HG02973 (cell line): ENCODE measurements at regions not wholly inside any gene's neighbourhood (a gene's known extent, or its start where the extent isn't known, plus 50 kb on each side); places are given as distances from the start of the nearest gene placed in this dataset.

ENCODE experiments used
- ATAC-seq: cut with Tn5 transposase; IDR thresholded peaks from one replicate; pipeline ENCODE4 v1.9.1; 2021; ENCODE audit warnings: moderate library complexity; ENCODE audit not compliant: unreplicated experiment

GRCh38 chr5:89513299-89514044 lies 630.5 kb upstream of the MEF2C start:
- no peak for ATAC-seq

GRCh38 chr5:89504051-89504450 lies 621.1 kb upstream of the MEF2C start:
- no peak for ATAC-seq

DNA sequence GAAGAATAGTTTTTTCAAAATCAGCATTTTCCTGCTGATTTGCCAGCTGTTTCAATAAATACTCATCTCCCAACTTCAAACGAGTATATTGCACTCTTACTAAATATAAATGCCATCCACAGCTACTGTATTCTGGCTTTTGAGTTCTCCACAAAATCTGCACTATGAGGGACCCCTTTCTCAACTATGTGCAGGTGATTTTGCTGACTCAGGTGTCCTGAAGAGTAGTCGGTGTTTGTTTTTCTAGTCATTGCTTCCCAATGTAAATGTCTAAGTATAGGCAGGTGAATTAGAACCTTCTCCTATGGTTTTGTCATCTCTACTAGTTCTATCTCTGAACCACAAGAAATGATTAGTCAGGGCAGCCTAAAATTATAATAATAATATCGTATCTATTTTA lies 616.8 kb upstream of the MEF2C start:
- no peak for ATAC-seq

DNA sequence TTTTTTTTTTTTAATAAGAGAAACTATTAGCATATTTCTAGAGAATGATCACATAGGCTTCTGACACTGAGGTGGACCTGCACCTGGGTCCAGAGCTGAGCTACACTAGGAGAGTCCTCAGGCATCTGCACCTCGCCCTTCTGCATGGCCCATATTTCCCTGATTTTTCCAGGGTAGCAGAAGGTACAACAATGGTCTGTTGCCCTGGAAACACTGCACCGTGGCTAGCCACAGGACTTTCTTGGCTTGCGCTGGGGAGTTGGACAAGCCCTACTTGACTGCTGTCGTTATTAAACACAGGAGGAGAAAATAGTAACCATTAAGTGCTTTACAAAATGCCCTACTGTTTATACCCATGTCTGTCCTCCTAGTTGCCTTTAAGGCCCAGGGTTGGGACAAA lies 615.7 kb upstream of the MEF2C start:
- ATAC-seq, result no peak

- no peak for ATAC-seq
Measured at GRCh38 chr5:89493414-89493813, 610.4 kb upstream of the MEF2C start.

DNA sequence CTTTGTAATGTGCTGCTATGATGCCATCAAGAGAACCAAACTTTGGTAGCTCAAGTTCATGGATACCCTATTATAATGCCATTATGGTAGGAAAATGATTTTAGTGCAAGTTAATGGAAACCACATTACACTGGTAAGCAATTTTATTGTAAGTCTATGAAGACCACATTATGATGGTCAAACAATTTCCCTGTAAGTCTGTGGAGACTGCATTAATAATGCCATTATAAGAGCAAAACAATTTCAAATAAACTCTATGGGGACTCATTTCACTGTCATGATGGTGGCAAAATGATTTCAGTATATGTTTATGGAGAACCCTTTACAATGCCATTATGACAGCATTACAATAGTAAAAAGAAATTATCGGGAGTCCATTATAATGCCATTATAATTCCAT lies 602.0 kb upstream of the MEF2C start:
- ATAC-seq, result no peak

- no peak for ATAC-seq
Measured at GRCh38 chr5:89480406-89481007, 597.5 kb upstream of the MEF2C start.

DNA sequence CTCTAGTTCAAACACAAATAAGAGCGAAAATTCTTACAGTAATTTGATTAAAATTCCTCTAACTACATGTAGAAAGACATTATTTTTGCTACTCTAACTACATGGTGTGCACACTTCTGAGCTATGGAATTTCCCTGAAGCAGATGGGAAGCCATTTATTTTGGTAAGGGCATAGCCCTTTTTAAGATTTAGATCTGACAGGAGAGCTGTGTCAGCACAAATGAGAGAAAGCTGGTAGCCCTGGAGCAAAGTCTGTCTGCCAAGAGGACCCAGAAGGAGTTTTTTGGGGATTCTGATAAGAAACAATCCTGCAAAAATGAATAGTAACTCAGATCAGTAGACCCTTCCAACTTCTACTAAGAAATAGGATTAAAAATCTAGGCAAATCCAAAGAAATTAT lies 595.9 kb upstream of the MEF2C start:
- ATAC-seq, result no peak

DNA sequence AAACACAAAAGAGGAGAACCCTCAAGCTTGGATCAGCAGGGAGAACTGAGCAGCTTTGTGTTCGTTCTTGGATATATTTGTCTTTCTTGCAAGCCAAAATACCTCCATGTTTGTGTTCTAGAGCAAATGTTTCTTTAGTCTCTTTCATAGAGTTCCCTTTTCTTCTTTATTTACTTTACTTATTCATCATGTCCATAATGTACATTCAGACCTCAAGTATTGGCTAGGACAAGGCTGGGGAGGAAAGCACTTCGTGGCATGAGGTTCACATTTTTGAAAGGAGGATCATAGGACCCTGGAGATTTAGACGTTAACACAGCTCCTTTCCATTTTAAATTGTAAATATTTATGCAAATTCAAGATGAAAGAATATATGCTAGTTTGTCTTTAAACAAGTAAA lies 590.2 kb upstream of the MEF2C start:
- no peak for ATAC-seq

DNA sequence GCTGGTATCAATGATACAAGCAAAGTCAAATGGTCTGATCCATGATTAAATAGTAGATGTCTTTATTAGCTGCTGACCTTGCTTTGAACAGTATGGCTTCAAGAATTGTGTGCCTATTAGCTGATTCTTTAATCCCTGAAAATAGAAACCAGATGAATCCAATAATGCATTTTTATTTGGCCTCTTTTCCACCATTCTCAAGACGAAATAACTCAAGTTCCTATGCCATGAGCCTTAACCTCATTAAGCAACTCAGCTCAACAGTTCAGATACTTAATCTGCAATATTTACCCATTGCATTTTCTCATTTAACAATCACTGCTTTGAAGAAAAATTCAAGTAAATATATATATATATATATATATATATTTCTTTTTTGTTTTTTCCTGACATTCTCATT lies 588.6 kb upstream of the MEF2C start:
- no peak for ATAC-seq

GRCh38 chr5:89471115-89471514 lies 588.1 kb upstream of the MEF2C start:
- no peak for ATAC-seq

DNA sequence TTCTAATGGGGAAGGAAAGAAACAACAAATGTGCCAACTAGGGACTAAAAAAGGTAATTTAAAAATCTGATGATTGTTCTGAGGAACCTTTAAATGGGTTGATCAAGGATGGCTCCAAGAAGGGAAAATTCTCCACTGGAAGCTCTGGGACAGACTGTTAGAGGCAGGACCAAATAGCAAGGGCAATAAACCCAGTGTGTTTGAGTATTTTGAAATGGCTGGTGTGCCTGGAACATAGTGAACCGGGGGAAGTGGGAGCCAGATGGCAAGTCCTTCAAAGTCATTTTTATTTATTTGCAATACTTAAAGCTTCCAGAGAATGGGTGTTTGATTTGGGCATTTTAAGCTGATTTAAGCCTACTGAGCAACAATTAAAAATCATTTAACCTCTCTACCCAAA lies 587.7 kb upstream of the MEF2C start:
- ATAC-seq, result no peak

DNA sequence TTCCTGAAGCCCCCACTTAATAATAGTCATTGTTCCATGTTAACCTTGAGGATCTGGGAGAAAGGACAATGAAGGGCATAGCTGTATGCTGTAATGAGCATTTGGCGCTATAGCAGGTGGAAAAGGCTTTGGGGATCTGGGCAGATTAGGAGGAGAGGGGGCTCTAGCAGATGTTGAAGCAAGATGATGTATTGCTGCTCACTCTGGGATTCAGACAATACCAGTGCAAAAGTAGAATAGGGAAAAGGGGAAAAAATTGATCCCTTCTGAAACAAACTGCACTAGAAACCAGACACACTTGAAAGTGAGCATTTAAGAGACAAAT lies 575.3 kb upstream of the MEF2C start:
- no peak for ATAC-seq

GRCh38 chr5:89457411-89458331 lies 574.7 kb upstream of the MEF2C start:
- ATAC-seq, result no peak

DNA sequence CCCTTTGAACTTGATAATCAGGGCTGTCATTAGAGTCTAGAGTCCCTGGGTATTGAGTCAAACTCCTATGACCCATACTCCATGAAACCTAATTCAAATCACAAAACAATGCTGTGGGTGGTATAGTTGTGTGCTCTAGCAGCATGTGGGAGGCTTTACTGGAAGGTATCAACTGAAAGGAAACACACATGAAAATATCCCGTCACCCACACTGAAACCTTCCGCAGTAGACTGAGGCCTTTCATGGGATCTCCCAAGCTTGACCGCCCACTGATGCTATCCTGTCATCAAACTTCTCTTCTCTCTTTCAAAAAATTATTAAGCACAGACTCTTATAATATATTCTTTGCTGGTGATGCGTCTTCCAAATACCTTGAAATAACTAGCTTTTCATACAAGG lies 569.1 kb upstream of the MEF2C start:
- ATAC-seq, result no peak

GRCh38 chr5:89451263-89451662 lies 568.3 kb upstream of the MEF2C start:
- no peak for ATAC-seq

- no peak for ATAC-seq
Measured at GRCh38 chr5:89450149-89450538, 567.2 kb upstream of the MEF2C start.

- no peak for ATAC-seq
Measured at GRCh38 chr5:89449392-89450148, 566.6 kb upstream of the MEF2C start.

GRCh38 chr5:89447027-89447426 lies 564.0 kb upstream of the MEF2C start:
- ATAC-seq, result no peak

GRCh38 chr5:89445106-89445745 lies 562.2 kb upstream of the MEF2C start:
- no peak for ATAC-seq

- ATAC-seq, result no peak
Measured at GRCh38 chr5:89444088-89444487, 561.1 kb upstream of the MEF2C start.
